ENCODE measurements at regions not wholly inside any gene's neighbourhood (a gene's known extent, or its start where the extent isn't known, plus 50 kb on each side); places are given as distances from the start of the nearest gene placed in this dataset.

DNA sequence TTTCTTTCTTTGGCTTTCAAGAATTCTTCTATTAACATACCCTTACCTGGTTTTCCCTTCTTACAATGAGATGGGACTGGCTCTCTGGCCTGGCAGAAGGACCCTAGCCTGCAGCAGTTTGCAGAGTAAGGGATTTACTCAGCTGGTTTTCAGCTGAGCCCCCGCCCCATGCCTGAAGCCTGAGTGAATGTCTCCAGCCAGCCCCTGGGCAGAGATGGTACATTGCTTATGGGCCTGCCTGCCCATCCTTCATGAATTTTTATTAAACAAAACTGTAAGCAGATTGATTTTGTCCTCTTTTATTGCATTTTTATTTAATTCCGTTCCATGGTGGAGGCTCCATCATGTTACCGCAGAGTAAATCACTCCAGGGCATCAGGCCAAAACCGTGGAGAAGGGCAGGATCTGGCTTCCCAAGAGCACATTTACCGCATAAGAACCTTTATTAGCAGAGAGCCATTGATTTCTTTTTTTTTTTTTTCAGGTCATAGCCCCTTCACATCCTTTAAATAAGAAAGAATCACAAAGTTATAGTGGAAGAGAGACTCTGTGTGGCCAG, 316.2 kb downstream of the DHX35 start:
- TF ChIP-seq, protein P1, sequence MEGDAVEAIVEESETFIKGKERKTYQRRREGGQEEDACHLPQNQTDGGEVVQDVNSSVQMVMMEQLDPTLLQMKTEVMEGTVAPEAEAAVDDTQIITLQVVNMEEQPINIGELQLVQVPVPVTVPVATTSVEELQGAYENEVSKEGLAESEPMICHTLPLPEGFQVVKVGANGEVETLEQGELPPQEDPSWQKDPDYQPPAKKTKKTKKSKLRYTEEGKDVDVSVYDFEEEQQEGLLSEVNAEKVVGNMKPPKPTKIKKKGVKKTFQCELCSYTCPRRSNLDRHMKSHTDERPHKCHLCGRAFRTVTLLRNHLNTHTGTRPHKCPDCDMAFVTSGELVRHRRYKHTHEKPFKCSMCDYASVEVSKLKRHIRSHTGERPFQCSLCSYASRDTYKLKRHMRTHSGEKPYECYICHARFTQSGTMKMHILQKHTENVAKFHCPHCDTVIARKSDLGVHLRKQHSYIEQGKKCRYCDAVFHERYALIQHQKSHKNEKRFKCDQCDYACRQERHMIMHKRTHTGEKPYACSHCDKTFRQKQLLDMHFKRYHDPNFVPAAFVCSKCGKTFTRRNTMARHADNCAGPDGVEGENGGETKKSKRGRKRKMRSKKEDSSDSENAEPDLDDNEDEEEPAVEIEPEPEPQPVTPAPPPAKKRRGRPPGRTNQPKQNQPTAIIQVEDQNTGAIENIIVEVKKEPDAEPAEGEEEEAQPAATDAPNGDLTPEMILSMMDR (IDR thresholded peaks at IDR 0.05; ENCODE audit: borderline replicate concordance, control extremely low read depth, extremely low read depth, insufficient read depth, missing control alignments), result no peak
- no peak for DNase-seq (ENCODE audit: low spot score)
- in situ Hi-C loops (cut with MboI; ENCODE audit: low sequenced_read_pairs, unreplicated experiment), result no loop called here

DNA sequence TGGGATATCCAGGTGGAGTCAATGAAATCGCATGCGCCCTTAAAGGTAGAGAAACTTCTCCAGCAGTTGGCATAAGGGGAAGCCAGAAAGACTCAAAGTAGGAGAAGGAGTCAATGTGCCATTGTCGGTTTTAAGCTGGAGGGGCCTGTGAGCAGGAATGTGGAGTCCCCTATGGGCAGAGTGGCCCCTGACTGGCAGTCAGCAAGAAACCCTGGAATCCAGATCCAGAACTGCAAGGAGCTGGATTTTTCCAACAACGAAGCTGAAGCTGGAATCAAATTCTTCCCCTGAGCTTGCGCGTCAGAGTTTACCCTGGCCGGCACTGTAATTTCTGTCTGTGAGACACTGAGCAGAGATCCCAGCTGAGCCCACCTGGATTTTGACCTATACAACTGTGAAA, 315.0 kb downstream of the DHX35 start:
- TF ChIP-seq, protein P1 (IDR thresholded peaks at IDR 0.05; ENCODE audit: borderline replicate concordance, control extremely low read depth, extremely low read depth, insufficient read depth, missing control alignments), result no peak
- in situ Hi-C loops (cut with MboI; ENCODE audit: low sequenced_read_pairs, unreplicated experiment), result no loop called here
- no peak for DNase-seq (ENCODE audit: low spot score)

DNA sequence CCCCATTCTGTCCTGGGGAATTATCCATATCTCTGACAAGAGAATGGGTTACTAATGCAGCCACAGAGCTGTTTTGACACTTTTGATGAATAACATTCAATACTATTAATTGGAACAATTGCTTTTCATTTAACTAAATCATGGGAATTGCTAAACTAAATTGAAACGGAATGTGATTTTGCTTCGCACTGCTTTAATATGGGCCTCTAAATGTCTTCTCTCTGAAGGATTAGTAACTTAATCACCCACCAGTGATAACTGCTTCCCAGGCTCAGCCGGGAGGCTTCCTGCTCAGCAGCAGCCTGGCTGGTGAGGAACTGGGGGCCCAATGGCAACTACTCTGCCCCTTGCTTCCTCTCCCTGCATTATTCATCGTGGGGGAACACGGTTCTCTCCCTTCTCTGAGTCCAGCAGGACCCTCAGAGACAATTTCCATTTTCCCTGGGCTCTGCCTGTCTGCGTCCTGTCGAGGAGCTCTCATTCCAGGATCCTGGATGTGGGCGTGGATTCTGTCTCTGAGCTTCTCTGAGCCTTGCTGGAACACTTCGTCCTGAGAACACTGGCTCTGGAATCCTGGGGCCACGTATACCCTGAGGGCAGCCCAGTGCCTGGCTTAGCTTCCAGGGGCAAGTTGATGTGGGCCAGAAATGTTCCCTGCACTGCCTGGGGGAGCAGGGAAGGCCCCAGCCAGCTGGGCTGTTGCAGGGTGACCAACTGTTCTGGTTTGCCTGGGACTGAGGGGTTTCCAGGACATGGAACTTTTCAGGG, 308.9 kb downstream of the DHX35 start:
- DNase-seq (ENCODE audit: low spot score), result no peak
- in situ Hi-C loops (cut with MboI; ENCODE audit: low sequenced_read_pairs, unreplicated experiment), result loop anchor here (25.0 kb wide), 2 partner anchors 591 to 1416 kb away; partner anchors contain the start of gene MAFB
- TF ChIP-seq, protein P1 (IDR thresholded peaks at IDR 0.05; ENCODE audit: borderline replicate concordance, control extremely low read depth, extremely low read depth, insufficient read depth, missing control alignments), result no peak

DNA sequence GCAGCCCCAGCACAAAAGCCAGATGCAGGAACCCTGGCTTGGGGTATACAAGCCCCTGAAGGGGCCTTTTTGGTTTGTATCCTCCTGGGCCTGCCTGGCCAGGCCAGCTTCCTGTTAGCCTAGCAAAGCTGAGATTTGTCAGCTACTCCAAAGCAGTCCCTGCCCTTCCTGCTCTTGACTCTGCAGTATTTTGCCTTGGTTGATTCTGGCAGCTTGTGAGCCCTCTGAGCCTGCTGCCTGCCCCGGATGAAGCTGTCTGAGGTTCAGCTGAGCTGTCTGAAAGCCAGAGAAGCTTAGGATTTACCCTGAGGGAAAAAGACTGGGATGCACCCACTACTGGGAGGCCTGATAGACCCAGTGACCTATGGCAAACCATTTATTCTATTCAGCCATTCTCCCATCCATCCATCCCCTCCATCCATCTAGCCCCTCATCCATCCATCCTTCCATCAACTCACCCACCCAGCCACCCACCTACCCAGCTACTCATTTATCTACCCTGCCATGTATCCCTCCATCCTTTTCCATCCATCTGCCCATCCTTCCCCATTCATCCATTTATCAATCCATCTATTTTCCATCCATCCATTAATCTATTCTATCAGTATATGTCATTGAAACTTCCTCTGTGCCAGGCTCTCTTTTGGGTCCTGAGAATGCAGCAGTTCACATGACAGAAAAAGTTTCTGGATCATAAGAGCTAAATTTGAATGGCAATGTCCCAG, 307.5 kb downstream of the DHX35 start:
- TF ChIP-seq, protein P1 (IDR thresholded peaks at IDR 0.05; ENCODE audit: borderline replicate concordance, control extremely low read depth, extremely low read depth, insufficient read depth, missing control alignments), result no peak
- in situ Hi-C loops (cut with MboI; ENCODE audit: low sequenced_read_pairs, unreplicated experiment), result loop anchor here (25.0 kb wide), 2 partner anchors 593 to 1418 kb away; partner anchors contain the start of gene MAFB

DNA sequence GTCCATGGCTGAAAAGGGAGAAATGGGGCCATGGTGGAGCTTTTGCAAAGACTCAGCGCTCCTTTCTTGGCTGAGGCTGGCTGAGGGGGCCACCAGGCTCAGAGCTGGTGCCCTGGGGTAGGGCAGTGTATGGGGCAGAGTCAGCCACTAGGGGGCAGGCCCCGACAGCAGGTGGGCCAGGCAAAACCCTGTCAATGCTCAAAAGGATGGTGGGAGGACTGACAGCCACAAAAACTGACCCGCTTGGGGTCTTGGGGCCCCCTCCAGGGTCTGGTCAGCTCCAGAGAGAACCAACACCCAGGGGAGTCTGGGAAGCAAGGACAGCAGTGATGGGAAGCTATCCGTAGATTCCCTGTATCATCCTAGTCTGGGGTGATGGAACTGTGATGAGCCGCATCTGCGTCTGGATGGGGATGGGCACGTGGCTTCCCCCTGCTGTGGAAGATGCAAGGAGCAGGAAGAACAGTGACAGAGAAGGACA, 306.9 kb downstream of the DHX35 start:
- TF ChIP-seq, protein P1 (IDR thresholded peaks at IDR 0.05; ENCODE audit: borderline replicate concordance, control extremely low read depth, extremely low read depth, insufficient read depth, missing control alignments), result peak; percentile 84
- DNase-seq (ENCODE audit: low spot score), result peak; percentile 74
- in situ Hi-C loops (cut with MboI; ENCODE audit: low sequenced_read_pairs, unreplicated experiment), result loop anchor here (25.0 kb wide), 2 partner anchors 593 to 1418 kb away; partner anchors contain the start of gene MAFB

More for the DNA sequence above, 307.5 kb downstream of the DHX35 start:
- no peak for DNase-seq (ENCODE audit: low spot score)

DNA sequence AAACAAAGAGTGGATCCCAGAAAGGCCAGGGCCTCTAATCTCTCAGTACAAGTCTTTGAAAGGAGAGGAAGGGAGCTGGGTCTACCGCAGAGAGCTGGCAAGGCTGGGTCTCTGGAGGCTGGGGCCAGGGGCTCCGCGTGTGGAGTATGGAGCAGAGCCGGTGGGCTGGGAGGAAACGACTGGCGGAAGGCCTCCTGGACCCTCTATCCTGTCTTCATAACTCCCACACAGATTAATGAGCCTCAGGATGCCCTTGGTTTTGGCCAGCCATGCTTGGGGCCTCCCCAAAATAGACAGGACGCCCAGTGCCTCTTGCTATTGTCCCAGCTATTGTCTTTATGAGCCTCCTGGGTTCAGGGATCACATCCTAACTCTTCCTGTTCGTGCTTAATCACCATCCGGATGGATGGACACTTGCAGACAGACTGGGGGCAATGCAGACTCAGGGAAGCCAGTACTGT, 306.4 kb downstream of the DHX35 start:
- DNase-seq (ENCODE audit: low spot score), result no peak
- in situ Hi-C loops (cut with MboI; ENCODE audit: low sequenced_read_pairs, unreplicated experiment), result loop anchor here (25.0 kb wide), 2 partner anchors 594 to 1419 kb away; partner anchors contain the start of gene MAFB
- TF ChIP-seq, protein P1 (IDR thresholded peaks at IDR 0.05; ENCODE audit: borderline replicate concordance, control extremely low read depth, extremely low read depth, insufficient read depth, missing control alignments), result no peak
